SU-DHL-6 (cell line): ENCODE measurements at regions not wholly inside any gene's neighbourhood (a gene's known extent, or its start where the extent isn't known, plus 50 kb on each side); places are given as distances from the start of the nearest gene placed in this dataset.

ENCODE experiments used
- H2AFZ ChIP-seq: fragments of 200-600 bp; sonication (generic); 2 replicates; pipeline ENCODE4 v1.6.1; 2014; ENCODE audit warnings: low read depth, mild to moderate bottlenecking, moderate library complexity, mixed read lengths, antibody characterized with exemption, low read length; ENCODE audit not compliant: severe bottlenecking
- H3F3A ChIP-seq: fragments of 200-600 bp; shearing (Covaris generic); 2 replicates; pipeline ENCODE4 v1.6.0; 2016; ENCODE audit warnings: antibody characterized with exemption, mild to moderate bottlenecking; ENCODE audit not compliant: insufficient read depth
- H3K27ac ChIP-seq: fragments of 200-600 bp; sonication (generic); 2 replicates; pipeline ENCODE4 v1.5.1; 2016; ENCODE audit warnings: low read depth, mild to moderate bottlenecking, low read length, moderate library complexity, mixed read lengths
- H3K27me3 ChIP-seq: fragments of 200-600 bp; sonication (generic), shearing (Covaris generic); 2 replicates; pipeline ENCODE4 v1.6.0; 2014; ENCODE audit warnings: mild to moderate bottlenecking, low read length
- H3K36me3 ChIP-seq: fragments of 200-600 bp; sonication (generic); 2 replicates; pipeline ENCODE4 v1.6.1; 2014; ENCODE audit warnings: mild to moderate bottlenecking, low read length, mixed read lengths
- H3K4me2 ChIP-seq: fragments of 300-600, 200-600 bp; shearing (Covaris generic), sonication (generic); 2 replicates; pipeline ENCODE4 v1.6.0; 2014; ENCODE audit warnings: low read length, low read depth, mild to moderate bottlenecking; ENCODE audit not compliant: poor library complexity, severe bottlenecking
- H3K4me3 ChIP-seq: fragments of 200-600 bp; sonication (generic); 2 replicates; pipeline ENCODE4 v1.5.1; 2014; ENCODE audit warnings: antibody characterized with exemption, low read length, mild to moderate bottlenecking, mixed read lengths; ENCODE audit not compliant: insufficient read depth, poor library complexity, severe bottlenecking
- H3K79me2 ChIP-seq: fragments of 200-600 bp; sonication (generic); 2 replicates; pipeline ENCODE4 v1.6.1; 2014; ENCODE audit warnings: mild to moderate bottlenecking, low read length, moderate library complexity; ENCODE audit not compliant: insufficient read depth
- H3K9ac ChIP-seq: fragments of 200-600 bp; sonication (generic); 2 replicates; pipeline ENCODE4 v1.7.0; 2014; ENCODE audit warnings: mild to moderate bottlenecking, low read length
- H3K9me2 ChIP-seq: fragments of 200-600 bp; sonication (generic); replicated peaks from 2 replicates; pipeline ENCODE4 v1.6.1; 2014; ENCODE audit warnings: low read length; ENCODE audit not compliant: insufficient read depth
- H3K9me3 ChIP-seq: fragments of 200-600 bp; sonication (generic); 2 replicates; pipeline ENCODE4 v1.6.1; 2014; ENCODE audit warnings: low read length, mixed read lengths; ENCODE audit not compliant: insufficient read depth
- H4K20me1 ChIP-seq: fragments of 200-600 bp; sonication (generic); 2 replicates; pipeline ENCODE4 v1.6.1; 2014; ENCODE audit warnings: low read depth, mild to moderate bottlenecking, antibody characterized with exemption, low read length, moderate library complexity, mixed read lengths
- EZH2phosphoT487 ChIP-seq: fragments of 200-600 bp; sonication (generic), shearing (Covaris generic); conservative IDR thresholded peaks from 2 replicates; pipeline ENCODE4 v1.6.1; 2018; ENCODE audit warnings: mild to moderate bottlenecking, antibody characterized with exemption, low read length, moderate library complexity, mixed read lengths
- TF ChIP-seq, protein P1 (sequence below): fragments of 200-600 bp; sonication (generic); IDR thresholded peaks from one replicate; pipeline ENCODE4 v1.5.1; 2017; ENCODE audit warnings: antibody characterized with exemption, mild to moderate bottlenecking, low read length, moderate library complexity; ENCODE audit not compliant: insufficient read depth, poor library complexity, severe bottlenecking

DNA sequence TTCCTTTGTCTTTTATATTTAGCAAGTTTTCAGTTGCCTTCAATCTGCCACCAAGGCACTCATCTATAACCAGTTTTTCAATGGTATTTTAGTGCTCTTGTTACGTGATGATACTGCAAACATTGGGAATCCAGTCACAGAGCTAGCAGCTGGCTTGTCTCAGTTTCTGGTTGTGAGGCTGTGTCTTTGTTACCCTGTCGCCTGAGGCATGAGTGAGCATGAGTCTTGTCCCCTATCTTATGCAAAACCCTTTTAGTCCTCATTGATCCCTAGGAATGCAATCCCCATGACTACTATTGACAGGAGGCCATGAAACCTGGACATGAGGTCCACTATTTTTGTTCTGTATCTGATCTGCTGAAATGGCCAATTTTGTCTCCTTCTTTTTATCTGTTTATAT, 391.0 kb downstream of the LMO7 start:
- H3K79me2 ChIP-seq: no peaks in the 10 kb centered on the region
- H3K4me2 ChIP-seq: no peak overlapping the region
- H3K9ac ChIP-seq: no peak overlapping the region
- H3F3A ChIP-seq: no peaks in the 10 kb centered on the region
- H3K9me3 ChIP-seq: no peaks in the 10 kb centered on the region
- no peak overlapping the region for H3K4me3 ChIP-seq
- H3K27ac ChIP-seq: no peak overlapping the region
- no peaks in the 10 kb centered on the region for H3K9me2 ChIP-seq
- no peak overlapping the region for H2AFZ ChIP-seq
- no peaks in the 10 kb centered on the region for H4K20me1 ChIP-seq
- TF ChIP-seq, protein P1, sequence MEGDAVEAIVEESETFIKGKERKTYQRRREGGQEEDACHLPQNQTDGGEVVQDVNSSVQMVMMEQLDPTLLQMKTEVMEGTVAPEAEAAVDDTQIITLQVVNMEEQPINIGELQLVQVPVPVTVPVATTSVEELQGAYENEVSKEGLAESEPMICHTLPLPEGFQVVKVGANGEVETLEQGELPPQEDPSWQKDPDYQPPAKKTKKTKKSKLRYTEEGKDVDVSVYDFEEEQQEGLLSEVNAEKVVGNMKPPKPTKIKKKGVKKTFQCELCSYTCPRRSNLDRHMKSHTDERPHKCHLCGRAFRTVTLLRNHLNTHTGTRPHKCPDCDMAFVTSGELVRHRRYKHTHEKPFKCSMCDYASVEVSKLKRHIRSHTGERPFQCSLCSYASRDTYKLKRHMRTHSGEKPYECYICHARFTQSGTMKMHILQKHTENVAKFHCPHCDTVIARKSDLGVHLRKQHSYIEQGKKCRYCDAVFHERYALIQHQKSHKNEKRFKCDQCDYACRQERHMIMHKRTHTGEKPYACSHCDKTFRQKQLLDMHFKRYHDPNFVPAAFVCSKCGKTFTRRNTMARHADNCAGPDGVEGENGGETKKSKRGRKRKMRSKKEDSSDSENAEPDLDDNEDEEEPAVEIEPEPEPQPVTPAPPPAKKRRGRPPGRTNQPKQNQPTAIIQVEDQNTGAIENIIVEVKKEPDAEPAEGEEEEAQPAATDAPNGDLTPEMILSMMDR: no peak
- TF ChIP-seq EZH2phosphoT487: no peak
- H3K36me3 ChIP-seq: no peaks in the 10 kb centered on the region
- no peaks in the 10 kb centered on the region for H3K27me3 ChIP-seq

DNA sequence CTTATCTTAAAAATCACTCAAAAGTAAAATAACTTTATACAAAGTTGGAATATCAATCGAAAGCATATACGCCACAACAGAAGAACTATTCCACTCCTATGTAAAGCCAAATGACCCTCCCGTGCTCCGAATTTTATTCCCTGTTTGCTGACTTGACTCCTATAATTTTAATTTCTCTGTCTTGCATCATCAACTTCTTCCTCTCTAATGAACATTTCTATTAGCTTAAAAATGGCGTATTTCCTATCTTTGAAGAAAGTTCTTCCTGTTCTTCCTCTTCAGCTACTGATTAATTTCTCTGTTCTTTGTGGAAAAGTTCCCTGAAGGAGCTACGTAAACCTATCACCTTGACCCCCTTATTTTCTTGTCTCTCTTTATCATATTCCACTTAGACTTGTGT, 389.3 kb downstream of the LMO7 start:
- no peaks in the 10 kb centered on the region for H3K36me3 ChIP-seq
- H3K4me3 ChIP-seq: no peak overlapping the region
- TF ChIP-seq EZH2phosphoT487: no peak
- TF ChIP-seq, protein P1: no peak
- no peak overlapping the region for H3K9ac ChIP-seq
- no peaks in the 10 kb centered on the region for H4K20me1 ChIP-seq
- H3K4me2 ChIP-seq: no peak overlapping the region
- H3K27me3 ChIP-seq: no peaks in the 10 kb centered on the region
- no peaks in the 10 kb centered on the region for H3K79me2 ChIP-seq
- H3F3A ChIP-seq: no peaks in the 10 kb centered on the region
- H3K9me3 ChIP-seq: no peaks in the 10 kb centered on the region
- no peak overlapping the region for H2AFZ ChIP-seq
- H3K9me2 ChIP-seq: no peaks in the 10 kb centered on the region
- H3K27ac ChIP-seq: no peak overlapping the region

DNA sequence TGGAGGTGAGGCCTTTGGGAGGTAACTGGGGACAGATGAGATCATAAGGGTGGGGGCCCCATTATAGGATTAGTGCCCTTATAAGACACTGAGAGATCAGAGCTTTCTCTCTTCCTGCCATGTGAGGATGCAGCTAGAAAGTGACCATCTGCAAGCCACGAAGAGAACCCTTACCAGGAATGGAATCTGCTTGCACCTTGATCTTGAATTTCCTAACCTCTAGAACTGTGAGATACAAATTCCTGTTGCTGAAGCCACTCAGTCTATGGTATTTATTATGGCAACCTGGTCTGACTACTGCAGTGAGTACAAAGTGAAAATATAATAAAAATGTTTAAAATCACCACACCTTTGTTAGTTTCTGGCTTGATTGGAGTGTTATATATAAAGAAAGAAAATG, 388.0 kb downstream of the LMO7 start:
- no peaks in the 10 kb centered on the region for H3K27me3 ChIP-seq
- H2AFZ ChIP-seq: no peak overlapping the region
- H3K79me2 ChIP-seq: no peaks in the 10 kb centered on the region
- H4K20me1 ChIP-seq: no peaks in the 10 kb centered on the region
- H3K9me3 ChIP-seq: no peaks in the 10 kb centered on the region
- no peak overlapping the region for H3K4me3 ChIP-seq
- H3K9me2 ChIP-seq: no peaks in the 10 kb centered on the region
- H3K36me3 ChIP-seq: no peaks in the 10 kb centered on the region
- H3K4me2 ChIP-seq: no peak overlapping the region
- TF ChIP-seq EZH2phosphoT487: no peak
- TF ChIP-seq, protein P1: no peak
- no peak overlapping the region for H3K27ac ChIP-seq
- H3K9ac ChIP-seq: no peak overlapping the region
- no peaks in the 10 kb centered on the region for H3F3A ChIP-seq
